KMS-11 (cell line): ENCODE measurements at regions not wholly inside any gene's neighbourhood (a gene's known extent, or its start where the extent isn't known, plus 50 kb on each side); places are given as distances from the start of the nearest gene placed in this dataset.

ENCODE experiments used
- H2AFZ ChIP-seq: fragments of 200-600 bp; sonication (generic); 2 replicates; pipeline ENCODE4 v1.6.1; 2016; ENCODE audit warnings: antibody characterized with exemption, mixed run types, low read depth
- H3K27ac ChIP-seq: fragments of 200-600 bp; sonication (generic); 2 replicates; pipeline ENCODE4 v1.6.1; 2016; ENCODE audit warnings: mild to moderate bottlenecking, mixed run types
- H3K27me3 ChIP-seq: fragments of 200-600 bp; sonication (generic); 2 replicates; pipeline ENCODE4 v1.6.1; 2017; ENCODE audit warnings: mild to moderate bottlenecking, low read depth, mixed run types, moderate library complexity; ENCODE audit not compliant: insufficient read depth
- H3K36me3 ChIP-seq: fragments of 200-600 bp; sonication (generic); 2 replicates; pipeline ENCODE4 v1.6.1; 2017; ENCODE audit warnings: mild to moderate bottlenecking, mixed run types; ENCODE audit not compliant: insufficient read depth
- H3K4me1 ChIP-seq: fragments of 200-600 bp; sonication (generic); 2 replicates; pipeline ENCODE4 v1.6.1; 2016; ENCODE audit warnings: mild to moderate bottlenecking, low read depth, mixed run types; ENCODE audit not compliant: poor library complexity, severe bottlenecking
- H3K4me2 ChIP-seq: fragments of 200-600 bp; sonication (generic); 2 replicates; pipeline ENCODE4 v1.7.0; 2016; ENCODE audit warnings: mild to moderate bottlenecking, mixed run types
- H3K4me3 ChIP-seq: fragments of 200-600 bp; sonication (generic); IDR thresholded peaks from 2 replicates; pipeline ENCODE4 v1.6.1; 2017; ENCODE audit warnings: low read depth, low read length, mixed read lengths; ENCODE audit not compliant: insufficient read depth
- H3K79me2 ChIP-seq: fragments of 200-600 bp; sonication (generic); 2 replicates; pipeline ENCODE4 v1.6.1; 2016; ENCODE audit warnings: low read depth, mixed run types; ENCODE audit not compliant: insufficient read depth
- H3K9ac ChIP-seq: fragments of 200-600 bp; sonication (generic); 2 replicates; pipeline ENCODE4 v1.6.1; 2016; ENCODE audit warnings: mild to moderate bottlenecking, mixed run types
- H4K20me1 ChIP-seq: fragments of 200-600 bp; sonication (generic); 2 replicates; pipeline ENCODE4 v1.6.1; 2016; ENCODE audit warnings: mild to moderate bottlenecking, mixed run types; ENCODE audit not compliant: insufficient read depth
- TF ChIP-seq, protein P1 (sequence below): fragments of 200-600 bp; sonication (generic); conservative IDR thresholded peaks from 2 replicates; pipeline ENCODE4 v1.6.1; 2017; ENCODE audit warnings: low read depth, mild to moderate bottlenecking, antibody characterized with exemption, low read length, moderate library complexity, mixed read lengths

DNA sequence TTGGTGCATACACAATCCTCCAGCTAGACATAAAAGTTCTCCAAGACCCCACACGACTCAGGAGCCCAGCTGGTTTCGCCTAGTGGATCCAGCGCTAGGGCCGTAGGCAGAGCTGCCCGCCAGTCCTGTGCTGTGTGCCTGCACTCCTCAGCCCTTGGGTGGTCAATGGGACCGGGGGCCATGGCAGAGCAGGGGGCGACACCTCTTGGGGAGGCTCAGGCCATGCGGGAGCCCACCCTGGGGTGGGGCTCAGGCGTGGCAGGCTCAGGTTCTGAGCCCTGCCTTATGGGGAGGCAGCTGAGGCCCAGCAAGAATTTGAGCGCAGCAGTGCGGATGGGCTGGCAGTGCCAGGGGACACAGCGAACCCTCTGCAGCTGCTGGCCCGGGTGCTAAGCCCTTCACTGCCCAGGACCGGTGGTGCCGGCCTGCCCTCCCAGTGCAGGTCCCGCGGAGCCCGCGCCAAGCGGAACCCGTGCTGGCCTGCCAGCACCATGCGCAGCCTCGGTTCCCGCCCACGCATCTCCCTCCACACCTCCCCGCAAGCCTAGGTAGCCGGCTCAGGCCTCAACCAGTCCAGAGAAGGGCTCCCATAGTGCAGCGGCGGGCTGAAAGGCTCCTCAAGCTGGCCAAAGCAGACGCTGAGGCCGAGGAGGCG, 1566.6 kb upstream of the SLC39A10 start:
- no peaks in the 10 kb centered on the region for H3K79me2 ChIP-seq
- no peak overlapping the region for H2AFZ ChIP-seq
- H3K9ac ChIP-seq: no peak overlapping the region
- no peaks in the 10 kb centered on the region for H4K20me1 ChIP-seq
- no peak overlapping the region for H3K4me3 ChIP-seq
- TF ChIP-seq, protein P1, sequence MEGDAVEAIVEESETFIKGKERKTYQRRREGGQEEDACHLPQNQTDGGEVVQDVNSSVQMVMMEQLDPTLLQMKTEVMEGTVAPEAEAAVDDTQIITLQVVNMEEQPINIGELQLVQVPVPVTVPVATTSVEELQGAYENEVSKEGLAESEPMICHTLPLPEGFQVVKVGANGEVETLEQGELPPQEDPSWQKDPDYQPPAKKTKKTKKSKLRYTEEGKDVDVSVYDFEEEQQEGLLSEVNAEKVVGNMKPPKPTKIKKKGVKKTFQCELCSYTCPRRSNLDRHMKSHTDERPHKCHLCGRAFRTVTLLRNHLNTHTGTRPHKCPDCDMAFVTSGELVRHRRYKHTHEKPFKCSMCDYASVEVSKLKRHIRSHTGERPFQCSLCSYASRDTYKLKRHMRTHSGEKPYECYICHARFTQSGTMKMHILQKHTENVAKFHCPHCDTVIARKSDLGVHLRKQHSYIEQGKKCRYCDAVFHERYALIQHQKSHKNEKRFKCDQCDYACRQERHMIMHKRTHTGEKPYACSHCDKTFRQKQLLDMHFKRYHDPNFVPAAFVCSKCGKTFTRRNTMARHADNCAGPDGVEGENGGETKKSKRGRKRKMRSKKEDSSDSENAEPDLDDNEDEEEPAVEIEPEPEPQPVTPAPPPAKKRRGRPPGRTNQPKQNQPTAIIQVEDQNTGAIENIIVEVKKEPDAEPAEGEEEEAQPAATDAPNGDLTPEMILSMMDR: no peak
- no peak overlapping the region for H3K27ac ChIP-seq
- H3K4me1 ChIP-seq: no peaks in the 10 kb centered on the region
- H3K27me3 ChIP-seq: no peaks in the 10 kb centered on the region
- no peak overlapping the region for H3K4me2 ChIP-seq
- H3K36me3 ChIP-seq: no peaks in the 10 kb centered on the region

DNA sequence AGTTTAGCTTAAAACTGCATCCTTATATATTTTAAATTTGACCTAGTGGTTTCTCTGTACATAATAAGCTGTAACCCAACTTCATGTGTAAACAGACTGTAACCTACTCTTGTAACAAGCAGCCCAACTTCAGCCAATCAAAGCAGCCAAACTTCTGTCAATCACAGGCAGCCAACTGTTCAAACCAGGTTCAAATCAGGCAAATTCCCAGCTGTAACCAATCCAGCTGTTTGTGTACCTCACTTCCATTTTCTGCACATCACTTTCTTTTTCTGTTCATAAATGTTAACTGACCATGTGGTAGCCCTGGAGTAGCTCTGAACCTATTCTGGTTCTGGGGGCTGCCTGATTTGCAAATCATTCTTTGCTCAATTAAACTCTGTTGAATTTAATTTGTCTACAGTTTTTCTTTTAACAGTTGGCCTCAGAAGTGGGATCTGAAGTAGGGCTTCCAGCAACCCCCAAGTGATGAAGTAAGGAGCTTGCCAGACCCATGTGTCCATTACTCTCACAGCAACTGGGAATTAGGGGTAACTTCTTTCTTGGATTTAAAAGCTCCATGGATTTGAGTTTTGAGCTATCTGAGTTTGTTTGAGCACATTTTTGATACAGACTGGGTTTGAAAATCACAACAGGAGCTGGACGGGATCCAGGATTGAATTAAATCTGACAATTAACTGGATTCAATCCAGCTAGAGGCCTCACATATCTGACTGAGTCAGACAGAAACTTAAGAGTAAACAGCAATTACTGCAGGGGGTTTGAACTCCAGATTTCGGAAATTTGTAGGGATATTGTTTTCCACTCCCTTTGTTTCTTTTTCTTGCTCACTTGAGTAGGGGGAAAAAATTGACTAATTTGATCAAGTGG, 1569.7 kb upstream of the SLC39A10 start:
- Histone ChIP-seq H2AFZ (no peak overlapping the region), H3K27me3 (no peaks in the 10 kb centered on the region), H4K20me1 (no peaks in the 10 kb centered on the region), H3K4me3 (no peak overlapping the region), H3K27ac (no peak overlapping the region), H3K36me3 (no peaks in the 10 kb centered on the region), H3K4me2 (no peak overlapping the region), H3K79me2 (no peaks in the 10 kb centered on the region), H3K4me1 (no peaks in the 10 kb centered on the region), H3K9ac (no peak overlapping the region)
- TF ChIP-seq, protein P1: no peak

DNA sequence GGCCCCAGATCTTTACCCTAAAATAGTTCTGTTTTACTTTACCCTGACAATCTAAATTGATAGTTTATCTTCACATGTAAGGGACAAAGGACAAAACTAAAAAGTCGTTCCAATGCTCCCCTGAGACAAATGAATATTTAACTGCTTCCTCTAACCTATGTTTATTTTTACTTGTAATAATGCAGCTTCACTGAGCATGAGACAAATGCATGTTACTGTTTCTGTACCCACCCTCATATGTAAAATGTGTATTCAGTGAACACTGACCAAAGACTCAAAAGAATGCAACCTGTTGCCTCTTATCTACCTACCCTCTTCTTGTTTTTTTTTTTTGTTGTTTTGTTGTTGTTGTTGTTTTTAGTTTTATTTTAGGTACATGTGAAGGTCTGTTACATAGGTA, 1570.9 kb upstream of the SLC39A10 start:
- Histone ChIP-seq H3K27me3 (no peaks in the 10 kb centered on the region), H3K27ac (no peak overlapping the region), H4K20me1 (no peaks in the 10 kb centered on the region), H3K4me2 (no peak overlapping the region), H3K9ac (no peak overlapping the region), H3K79me2 (no peaks in the 10 kb centered on the region), H2AFZ (no peak overlapping the region), H3K36me3 (no peaks in the 10 kb centered on the region), H3K4me1 (no peaks in the 10 kb centered on the region), H3K4me3 (no peak overlapping the region)
- TF ChIP-seq, protein P1: no peak

DNA sequence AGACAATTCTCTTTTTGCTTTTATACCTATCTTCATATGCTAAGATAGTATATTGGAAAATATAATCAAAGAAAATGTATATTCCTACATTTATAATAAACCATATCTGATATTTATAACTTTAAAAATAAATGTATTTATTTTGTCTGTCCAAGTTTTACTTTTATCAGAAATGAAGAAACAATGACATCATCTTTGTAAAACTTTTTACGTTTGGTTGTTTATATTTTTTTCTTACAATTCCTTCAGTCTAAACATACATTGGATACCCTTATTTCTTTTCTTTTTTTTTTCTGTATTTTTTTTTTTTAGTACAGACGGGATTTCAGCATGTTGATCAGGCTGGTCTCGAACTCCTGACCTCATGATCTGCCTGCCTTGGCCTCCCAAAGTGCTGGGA, 1577.0 kb upstream of the SLC39A10 start:
- Histone ChIP-seq H4K20me1 (no peaks in the 10 kb centered on the region), H3K27ac (no peak overlapping the region), H3K27me3 (no peaks in the 10 kb centered on the region), H3K4me1 (no peaks in the 10 kb centered on the region), H3K9ac (no peak overlapping the region), H3K4me2 (no peak overlapping the region), H3K79me2 (no peaks in the 10 kb centered on the region), H3K4me3 (no peak overlapping the region), H3K36me3 (no peaks in the 10 kb centered on the region), H2AFZ (no peak overlapping the region)
- TF ChIP-seq, protein P1: no peak
